Bronchial epithelial cell (primary cell): ENCODE measurements at regions not wholly inside any gene's neighbourhood (a gene's known extent, or its start where the extent isn't known, plus 50 kb on each side); places are given as distances from the start of the nearest gene placed in this dataset.

ENCODE experiments used
- DNase-seq: peaks from one replicate; pipeline ENCODE4 v3.0.0-alpha.2; 2010; ENCODE audit warnings: low read depth
- FAIRE-seq: peaks from 2 replicates; lab custom pipeline; 2011; peaks lifted over from hg19 to GRCh38; lab: Jason Lieb, UNC
- H3K27me3 ChIP-seq: 2 replicates; pipeline ENCODE4 v1.5.1; 2011; ENCODE audit warnings: low read length; ENCODE audit not compliant: control insufficient read depth, insufficient read depth
- H3K36me3 ChIP-seq: 2 replicates; pipeline ENCODE4 v1.5.1; 2011; ENCODE audit warnings: low read length; ENCODE audit not compliant: control insufficient read depth, insufficient read depth
- H3K4me3 ChIP-seq: 2 replicates; pipeline ENCODE4 v1.5.1; 2011; ENCODE audit warnings: mild to moderate bottlenecking, low read depth, low read length, control low read depth
- TF ChIP-seq, protein P1 (sequence below): IDR thresholded peaks from 2 replicates; pipeline ENCODE4 v1.5.1; 2011; ENCODE audit warnings: mild to moderate bottlenecking, moderate library complexity, low read length, control low read depth, inconsistent platforms; ENCODE audit not compliant: insufficient read depth, severe bottlenecking

DNA sequence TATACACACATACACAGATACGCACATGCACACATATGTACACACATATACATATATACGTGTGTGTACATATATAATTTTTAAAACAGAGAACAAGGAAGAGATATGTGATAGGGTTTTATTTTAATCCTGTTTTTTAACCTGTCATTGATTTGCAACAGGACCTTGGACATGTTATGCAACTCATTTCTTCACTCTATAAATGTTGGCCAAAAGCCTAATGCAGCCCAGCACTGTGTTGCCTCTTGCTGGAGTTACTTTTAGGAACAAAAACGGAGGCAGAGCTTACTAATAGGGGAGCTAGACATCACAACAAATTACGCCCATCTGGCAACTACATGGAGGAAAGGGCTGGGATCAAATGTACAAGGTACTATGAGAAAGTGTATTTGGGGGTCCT, 179.9 kb upstream of the TAB2 start:
- no peak overlapping the region for H3K4me3 ChIP-seq
- TF ChIP-seq, protein P1, sequence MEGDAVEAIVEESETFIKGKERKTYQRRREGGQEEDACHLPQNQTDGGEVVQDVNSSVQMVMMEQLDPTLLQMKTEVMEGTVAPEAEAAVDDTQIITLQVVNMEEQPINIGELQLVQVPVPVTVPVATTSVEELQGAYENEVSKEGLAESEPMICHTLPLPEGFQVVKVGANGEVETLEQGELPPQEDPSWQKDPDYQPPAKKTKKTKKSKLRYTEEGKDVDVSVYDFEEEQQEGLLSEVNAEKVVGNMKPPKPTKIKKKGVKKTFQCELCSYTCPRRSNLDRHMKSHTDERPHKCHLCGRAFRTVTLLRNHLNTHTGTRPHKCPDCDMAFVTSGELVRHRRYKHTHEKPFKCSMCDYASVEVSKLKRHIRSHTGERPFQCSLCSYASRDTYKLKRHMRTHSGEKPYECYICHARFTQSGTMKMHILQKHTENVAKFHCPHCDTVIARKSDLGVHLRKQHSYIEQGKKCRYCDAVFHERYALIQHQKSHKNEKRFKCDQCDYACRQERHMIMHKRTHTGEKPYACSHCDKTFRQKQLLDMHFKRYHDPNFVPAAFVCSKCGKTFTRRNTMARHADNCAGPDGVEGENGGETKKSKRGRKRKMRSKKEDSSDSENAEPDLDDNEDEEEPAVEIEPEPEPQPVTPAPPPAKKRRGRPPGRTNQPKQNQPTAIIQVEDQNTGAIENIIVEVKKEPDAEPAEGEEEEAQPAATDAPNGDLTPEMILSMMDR: no peak
- no peaks in the 10 kb centered on the region for H3K27me3 ChIP-seq
- no peak for DNase-seq
- no peak for FAIRE-seq
- H3K36me3 ChIP-seq: no peaks in the 10 kb centered on the region

DNA sequence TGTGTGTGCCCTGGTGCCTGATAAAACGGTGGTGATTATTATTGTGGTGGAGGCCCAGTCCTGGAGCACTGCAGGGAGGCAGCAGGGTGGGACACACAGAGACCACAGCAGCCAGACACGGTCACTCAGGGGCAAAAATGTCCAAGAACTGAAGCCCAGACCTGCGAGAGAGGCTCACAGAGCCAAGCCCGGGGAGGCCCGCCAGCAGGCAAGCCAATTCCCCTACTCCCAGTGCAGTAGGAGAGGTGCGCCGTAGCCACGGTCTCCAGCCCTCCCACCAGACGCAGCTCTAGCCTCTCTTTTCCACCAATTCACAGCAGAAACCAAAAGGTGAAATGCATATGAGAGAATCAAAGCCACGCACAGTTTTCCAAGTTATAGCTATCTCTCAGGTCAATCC, 179.4 kb upstream of the TAB2 start:
- Histone ChIP-seq H3K36me3 (no peaks in the 10 kb centered on the region), H3K27me3 (no peaks in the 10 kb centered on the region), H3K4me3 (no peak overlapping the region)
- FAIRE-seq (no peak), DNase-seq (no peak)
- TF ChIP-seq, protein P1: no peak

DNA sequence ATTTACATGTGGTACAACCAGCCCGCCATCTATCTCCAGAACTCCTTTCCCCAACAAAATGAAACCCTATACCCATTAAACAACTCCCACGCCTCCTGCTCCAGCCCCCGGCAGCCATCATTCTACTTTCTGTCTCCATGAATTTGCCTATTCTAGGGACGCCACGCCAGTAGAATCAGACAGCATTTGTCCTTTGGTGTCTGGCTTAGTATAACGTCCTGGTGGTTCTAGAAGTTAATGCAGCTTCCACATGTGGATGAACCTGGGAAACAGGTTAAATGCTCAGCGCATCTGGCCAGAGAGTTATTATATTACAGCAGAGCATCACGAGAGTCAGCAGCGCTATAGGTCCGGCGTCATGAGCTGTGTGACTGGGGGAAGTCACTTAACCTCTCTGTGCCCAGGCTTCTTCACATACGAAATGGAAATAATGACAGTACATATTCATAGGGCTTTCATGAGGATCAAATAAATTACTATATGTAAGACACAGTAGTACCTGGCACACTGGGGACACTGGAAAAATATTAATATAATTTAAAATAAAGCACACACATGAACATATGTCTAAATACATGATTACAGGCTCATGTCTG, 178.7 kb upstream of the TAB2 start:
- Histone ChIP-seq H3K36me3 (no peaks in the 10 kb centered on the region), H3K4me3 (no peak overlapping the region), H3K27me3 (no peaks in the 10 kb centered on the region)
- TF ChIP-seq, protein P1: no peak
- DNase-seq (no peak), FAIRE-seq (no peak)

DNA sequence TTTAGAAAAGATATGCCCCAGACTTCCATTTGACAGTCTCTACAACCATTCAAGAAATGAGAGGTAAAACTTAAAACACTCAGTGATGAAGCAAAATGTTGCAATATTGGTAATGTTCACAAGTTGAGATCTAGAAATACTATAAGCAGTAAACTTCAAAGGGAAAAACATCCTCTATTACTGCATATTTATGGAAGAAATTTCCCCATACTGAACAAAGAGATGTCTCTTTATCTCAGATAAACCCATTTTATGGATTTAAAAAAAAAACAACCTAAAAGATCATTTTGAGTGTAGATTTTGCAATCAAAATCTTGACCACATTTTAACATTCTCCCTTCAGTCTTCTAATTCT, 177.8 kb upstream of the TAB2 start:
- Histone ChIP-seq H3K36me3 (no peaks in the 10 kb centered on the region), H3K27me3 (no peaks in the 10 kb centered on the region), H3K4me3 (no peak overlapping the region)
- DNase-seq (no peak), FAIRE-seq (no peak)
- TF ChIP-seq, protein P1: no peak

DNA sequence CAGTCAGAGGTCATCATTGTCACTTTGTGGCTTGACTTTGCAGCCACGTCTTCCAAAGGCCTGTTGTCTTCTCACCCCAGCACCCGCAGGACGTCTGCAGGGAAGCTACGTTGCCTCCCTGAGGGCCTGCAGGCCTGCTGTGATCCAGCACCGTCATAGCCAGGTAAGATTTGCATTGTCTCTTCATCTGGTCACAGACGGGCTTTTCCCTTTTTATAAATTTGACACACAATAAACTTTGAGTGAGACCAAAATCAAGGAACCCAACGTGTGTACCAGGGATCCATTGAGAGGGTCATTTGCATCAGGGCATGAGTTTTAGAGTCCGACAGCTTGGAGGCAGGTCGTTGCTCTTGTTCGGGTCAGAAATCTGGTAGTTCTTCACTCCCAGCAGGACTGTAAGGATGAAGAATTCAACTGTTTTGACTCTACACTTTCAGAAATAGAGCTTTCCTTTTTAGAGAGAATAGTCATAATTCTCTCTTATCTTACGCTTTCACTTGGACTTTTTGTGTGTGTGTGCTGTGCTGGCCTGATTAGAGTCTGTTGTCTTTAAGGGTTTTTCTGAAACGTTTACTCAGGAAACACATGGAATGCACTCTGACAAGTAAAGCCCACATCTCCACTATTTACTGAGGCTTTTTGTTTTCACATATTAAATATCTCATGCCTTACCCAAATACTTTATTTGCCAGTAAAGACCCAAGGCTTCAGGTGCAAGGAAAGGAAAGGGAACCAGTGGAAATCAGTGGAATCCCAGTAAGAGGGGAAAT, 177.2 kb upstream of the TAB2 start:
- Histone ChIP-seq H3K4me3 (no peak overlapping the region), H3K36me3 (no peaks in the 10 kb centered on the region), H3K27me3 (no peaks in the 10 kb centered on the region)
- DNase-seq (no peak), FAIRE-seq (no peak)
- TF ChIP-seq, protein P1: no peak
